ENCODE measurements at regions not wholly inside any gene's neighbourhood (a gene's known extent, or its start where the extent isn't known, plus 50 kb on each side); places are given as distances from the start of the nearest gene placed in this dataset.

DNA sequence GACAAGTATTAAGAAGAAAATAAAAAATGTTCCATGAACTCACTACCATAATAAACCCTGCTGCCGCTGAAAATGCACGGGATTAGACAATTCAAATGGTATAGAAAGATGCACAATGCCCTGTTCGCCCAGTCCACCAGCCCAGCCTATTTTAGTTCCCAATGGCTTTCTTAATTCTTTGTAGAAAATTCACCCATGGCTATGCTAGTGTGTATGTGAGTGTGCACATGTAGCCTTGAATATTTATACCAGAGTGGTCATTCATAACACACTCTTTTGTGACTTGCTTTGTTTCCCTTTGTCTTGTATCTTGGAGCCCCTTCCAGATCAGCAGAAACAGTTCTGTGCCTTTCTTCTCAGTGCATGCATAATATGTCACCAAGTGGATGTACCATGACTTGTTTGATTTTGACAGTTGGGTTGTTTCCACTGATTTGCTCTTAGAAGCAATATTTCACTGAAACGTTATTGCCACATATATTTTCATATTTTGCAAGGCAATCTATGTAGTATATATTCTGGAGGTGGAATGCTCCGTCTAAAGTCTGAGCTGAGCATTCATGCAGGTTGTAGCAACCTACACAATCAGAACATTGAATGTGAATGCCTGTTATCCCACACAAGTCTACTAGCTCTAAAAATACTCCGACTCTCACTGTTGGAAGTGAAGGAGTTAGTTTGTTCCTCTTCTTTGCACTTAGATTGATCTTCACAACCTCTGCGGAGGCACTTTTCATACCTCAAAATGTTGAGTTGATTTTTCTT lies 383.0 kb upstream of the EEF2KMT start:
- POLR2A ChIA-PET: no interaction called here
- H3K9me3 ChIP-seq (replicated peaks; ENCODE audit: control insufficient read depth, insufficient read depth, low read length): peaks cover 10% of the 10 kb centered on the region

More for the DNA sequence above, 383.0 kb upstream of the EEF2KMT start:
- Histone ChIP-seq H3K9me1 (replicated peaks; ENCODE audit: control insufficient read depth, extremely low read depth, insufficient read depth, low read length) (no peaks in the 10 kb centered on the region), H3K36me3 (ENCODE audit: control insufficient read depth in 2 of 2, extremely low read depth in 1 of 2, insufficient read depth in 2 of 2, low read length in 2 of 2) (no peaks in the 10 kb centered on the region), H2AFZ (ENCODE audit: low read depth, low read length) (no peak overlapping the region), H4K20me1 (replicated peaks; ENCODE audit: control insufficient read depth, extremely low read depth, insufficient read depth, low read length) (no peaks in the 10 kb centered on the region), H3K27ac (ENCODE audit: insufficient read depth, low read depth, low read length) (no peak overlapping the region), H3K9ac (replicated peaks; ENCODE audit: extremely low read depth, insufficient read depth, low read length) (no peak overlapping the region), H3K4me1 (ENCODE audit: control insufficient read depth, extremely low read depth, insufficient read depth, low read length) (no peaks in the 10 kb centered on the region), H3K4me2 (ENCODE audit: insufficient read depth, low read length) (no peak overlapping the region), H3K27me3 (ENCODE audit: control insufficient read depth in 2 of 2, insufficient read depth in 2 of 2, low read length in 2 of 2) (no peaks in the 10 kb centered on the region), H3K4me3 (replicated peaks in 1 of 3; ENCODE audit: insufficient read depth in 1 of 3, low read depth in 1 of 3, low read length in 3 of 3) (no peak overlapping the region), H3K79me2 (ENCODE audit: control insufficient read depth, insufficient read depth, low read length) (no peaks in the 10 kb centered on the region)
- CTCF ChIA-PET: no interaction called here
- DNase-seq (ENCODE audit: low read depth, low spot score) (no peak), FAIRE-seq (no peak)
- intact Hi-C loops (cut with micrococcal nuclease): no loop called here
- dilution Hi-C loops (cut with MboI; ENCODE audit: extremely low pct_ligation_motif_present, low sequenced_read_pairs): no loop called here
- TF ChIP-seq, protein P1, sequence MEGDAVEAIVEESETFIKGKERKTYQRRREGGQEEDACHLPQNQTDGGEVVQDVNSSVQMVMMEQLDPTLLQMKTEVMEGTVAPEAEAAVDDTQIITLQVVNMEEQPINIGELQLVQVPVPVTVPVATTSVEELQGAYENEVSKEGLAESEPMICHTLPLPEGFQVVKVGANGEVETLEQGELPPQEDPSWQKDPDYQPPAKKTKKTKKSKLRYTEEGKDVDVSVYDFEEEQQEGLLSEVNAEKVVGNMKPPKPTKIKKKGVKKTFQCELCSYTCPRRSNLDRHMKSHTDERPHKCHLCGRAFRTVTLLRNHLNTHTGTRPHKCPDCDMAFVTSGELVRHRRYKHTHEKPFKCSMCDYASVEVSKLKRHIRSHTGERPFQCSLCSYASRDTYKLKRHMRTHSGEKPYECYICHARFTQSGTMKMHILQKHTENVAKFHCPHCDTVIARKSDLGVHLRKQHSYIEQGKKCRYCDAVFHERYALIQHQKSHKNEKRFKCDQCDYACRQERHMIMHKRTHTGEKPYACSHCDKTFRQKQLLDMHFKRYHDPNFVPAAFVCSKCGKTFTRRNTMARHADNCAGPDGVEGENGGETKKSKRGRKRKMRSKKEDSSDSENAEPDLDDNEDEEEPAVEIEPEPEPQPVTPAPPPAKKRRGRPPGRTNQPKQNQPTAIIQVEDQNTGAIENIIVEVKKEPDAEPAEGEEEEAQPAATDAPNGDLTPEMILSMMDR (IDR thresholded peaks at IDR 0.05; ENCODE audit: extremely low read depth in 1 of 2, insufficient read depth in 1 of 2, low read depth in 1 of 2, low read length in 2 of 2): no peak
- TF ChIP-seq EZH2 (IDR thresholded peaks at IDR 0.05; ENCODE audit: borderline replicate concordance, low read depth, low read length, severe bottlenecking) (no peak), JUN (IDR thresholded peaks at IDR 0.05; ENCODE audit: borderline replicate concordance, insufficient read depth, insufficient read length, low read depth) (no peak), POLR2A (IDR thresholded peaks at IDR 0.05; ENCODE audit: low read depth, low read length) (no peak), FOS (IDR thresholded peaks at IDR 0.05; ENCODE audit: borderline replicate concordance, insufficient read depth, low read length) (no peak), MYC (IDR thresholded peaks at IDR 0.05; ENCODE audit: low read depth, low read length) (no peak), GATA2 (IDR thresholded peaks at IDR 0.05; ENCODE audit: insufficient read depth, insufficient read length, low read depth, low read length) (no peak), POLR2AphosphoS5 (IDR thresholded peaks at IDR 0.05; ENCODE audit: insufficient read depth, low read depth, low read length) (no peak)
- TF ChIP-seq, protein P2, sequence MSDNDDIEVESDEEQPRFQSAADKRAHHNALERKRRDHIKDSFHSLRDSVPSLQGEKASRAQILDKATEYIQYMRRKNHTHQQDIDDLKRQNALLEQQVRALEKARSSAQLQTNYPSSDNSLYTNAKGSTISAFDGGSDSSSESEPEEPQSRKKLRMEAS (IDR thresholded peaks at IDR 0.05; ENCODE audit: insufficient read depth, insufficient read length): no peak
- BruUV-seq (replicated peaks): no TSS peak
